ENCODE measurements at regions not wholly inside any gene's neighbourhood (a gene's known extent, or its start where the extent isn't known, plus 50 kb on each side); places are given as distances from the start of the nearest gene placed in this dataset.

- TF ChIP-seq CTCF (IDR thresholded peaks at IDR 0.05; ENCODE audit: low read depth, low read length) (no peak), MYC (IDR thresholded peaks at IDR 0.05; ENCODE audit: low read depth, low read length) (no peak), POLR2A (IDR thresholded peaks at IDR 0.05; ENCODE audit: extremely low read depth, insufficient read length) (no peak)
These were observed 176.1 kb upstream of the KL start for GRCh38 chr13:32840113-32840512.

All from NB4 (cell line).